ENCODE measurements at regions not wholly inside any gene's neighbourhood (a gene's known extent, or its start where the extent isn't known, plus 50 kb on each side); places are given as distances from the start of the nearest gene placed in this dataset.

DNA sequence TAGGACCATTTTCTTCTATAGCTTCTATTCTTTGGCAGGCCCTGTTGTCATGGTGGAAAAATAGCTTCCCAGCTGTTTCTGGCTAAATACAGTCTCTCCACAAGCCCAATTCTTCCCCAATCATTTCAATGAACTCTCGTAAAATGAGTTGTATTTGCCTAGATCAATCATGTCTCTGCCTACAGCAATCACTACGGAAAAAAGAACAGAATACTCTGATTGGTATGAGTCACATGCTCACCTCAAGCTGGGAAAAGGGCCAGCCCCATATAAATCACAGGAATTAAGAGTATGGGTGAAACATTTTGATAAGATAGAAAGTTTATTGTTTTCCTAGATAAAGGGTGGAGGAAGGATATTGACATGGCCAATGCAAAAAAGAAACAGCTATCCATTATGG lies 711.4 kb downstream of the EFNA5 start:
- TF ChIP-seq, protein P1, sequence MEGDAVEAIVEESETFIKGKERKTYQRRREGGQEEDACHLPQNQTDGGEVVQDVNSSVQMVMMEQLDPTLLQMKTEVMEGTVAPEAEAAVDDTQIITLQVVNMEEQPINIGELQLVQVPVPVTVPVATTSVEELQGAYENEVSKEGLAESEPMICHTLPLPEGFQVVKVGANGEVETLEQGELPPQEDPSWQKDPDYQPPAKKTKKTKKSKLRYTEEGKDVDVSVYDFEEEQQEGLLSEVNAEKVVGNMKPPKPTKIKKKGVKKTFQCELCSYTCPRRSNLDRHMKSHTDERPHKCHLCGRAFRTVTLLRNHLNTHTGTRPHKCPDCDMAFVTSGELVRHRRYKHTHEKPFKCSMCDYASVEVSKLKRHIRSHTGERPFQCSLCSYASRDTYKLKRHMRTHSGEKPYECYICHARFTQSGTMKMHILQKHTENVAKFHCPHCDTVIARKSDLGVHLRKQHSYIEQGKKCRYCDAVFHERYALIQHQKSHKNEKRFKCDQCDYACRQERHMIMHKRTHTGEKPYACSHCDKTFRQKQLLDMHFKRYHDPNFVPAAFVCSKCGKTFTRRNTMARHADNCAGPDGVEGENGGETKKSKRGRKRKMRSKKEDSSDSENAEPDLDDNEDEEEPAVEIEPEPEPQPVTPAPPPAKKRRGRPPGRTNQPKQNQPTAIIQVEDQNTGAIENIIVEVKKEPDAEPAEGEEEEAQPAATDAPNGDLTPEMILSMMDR (conservative IDR thresholded peaks at IDR 0.05), result no peak
- TF ChIP-seq ZFX (IDR thresholded peaks at IDR 0.05), result no peak
